ENCODE measurements at regions not wholly inside any gene's neighbourhood (a gene's known extent, or its start where the extent isn't known, plus 50 kb on each side); places are given as distances from the start of the nearest gene placed in this dataset.

GRCh38 chr6:104612541-104612940 lies 247.2 kb downstream of the HACE1 start:
- Histone ChIP-seq H4K20me1 (ENCODE audit: control insufficient read depth, insufficient read depth) (no peaks in the 10 kb centered on the region), H3K27ac (ENCODE audit: control insufficient read depth, insufficient read depth) (no peak overlapping the region), H3K9ac (ENCODE audit: control insufficient read depth, insufficient read depth, low read length) (no peak overlapping the region), H3K9me3 (replicated peaks; ENCODE audit: control insufficient read depth, insufficient read depth, low read length) (no peaks in the 10 kb centered on the region), H3K36me3 (ENCODE audit: control insufficient read depth in 2 of 2, insufficient read depth in 2 of 2, low read length in 1 of 2) (no peaks in the 10 kb centered on the region), H3K4me2 (ENCODE audit: control insufficient read depth, insufficient read depth) (no peak overlapping the region), H3K79me2 (ENCODE audit: control insufficient read depth, insufficient read depth, low read length) (no peaks in the 10 kb centered on the region), H3K4me1 (ENCODE audit: control insufficient read depth, insufficient read depth, low read length) (no peaks in the 10 kb centered on the region), H3K4me3 (no peak overlapping the region), H2AFZ (ENCODE audit: control insufficient read depth, low read depth, low read length) (no peak overlapping the region), H3K27me3 (replicated peaks in 1 of 2; ENCODE audit: control insufficient read depth in 2 of 2, insufficient read depth in 2 of 2, low read length in 1 of 2) (no peaks in the 10 kb centered on the region)
- TF ChIP-seq E2F4 (IDR thresholded peaks at IDR 0.05; ENCODE audit: low read depth, low read length) (no peak), HDGF (IDR thresholded peaks at IDR 0.05) (no peak), RCOR1 (conservative IDR thresholded peaks at IDR 0.05; ENCODE audit: low read depth, low read length) (no peak), BHLHE40 (IDR thresholded peaks at IDR 0.05; ENCODE audit: borderline replicate concordance in 1 of 2, low read depth in 2 of 2, low read length in 1 of 2) (peak in 1 of 2 experiments; percentile 23; a peak in 1 of 4 replicates), ESRRA (IDR thresholded peaks at IDR 0.05; ENCODE audit: low read length) (no peak), RAD51 (IDR thresholded peaks at IDR 0.05) (peak; percentile 64; the same call in 1 of the 2 replicates), PML (IDR thresholded peaks at IDR 0.05; ENCODE audit: low read length) (no peak)
- RAD21 ChIA-PET (ENCODE audit: unreplicated experiment): no interaction called here
- in situ Hi-C loops (cut with MboI): no loop called here
- 52% methylated on average over 1 of the region's 1 CpG for WGBS (ENCODE audit: insufficient coverage, insufficient replicate concordance, low lambda C conversion rate, missing lambda C conversion rate)
- DNase-seq (ENCODE audit: low read depth, low spot score) (no peak), FAIRE-seq (no peak), ATAC-seq (no peak)
- CTCF ChIA-PET: no interaction called here
- SMC1A ChIA-PET (ENCODE audit: uncharacterized antibody, unreplicated experiment): no interaction called here
- no TSS peak for BruUV-seq (replicated peaks)
- POLR2A ChIA-PET: no interaction called here
- intact Hi-C loops (cut with micrococcal nuclease; ENCODE audit: unreplicated experiment): no loop called here

GRCh38 chr6:104608101-104608500 lies 251.6 kb downstream of the HACE1 start:
- ATAC-seq: no peak
- 45% methylated on average over 5 of the region's 5 CpGs for WGBS (ENCODE audit: insufficient coverage, insufficient replicate concordance, low lambda C conversion rate, missing lambda C conversion rate)
- DNase-seq (ENCODE audit: low read depth, low spot score): no peak
- RAD21 ChIA-PET (ENCODE audit: unreplicated experiment): no interaction called here
- CTCF ChIA-PET: no interaction called here
- SMC1A ChIA-PET (ENCODE audit: uncharacterized antibody, unreplicated experiment): no interaction called here
- Histone ChIP-seq H3K79me2 (ENCODE audit: control insufficient read depth, insufficient read depth, low read length) (no peaks in the 10 kb centered on the region), H3K36me3 (ENCODE audit: control insufficient read depth in 2 of 2, insufficient read depth in 2 of 2, low read length in 1 of 2) (no peaks in the 10 kb centered on the region), H3K27ac (ENCODE audit: control insufficient read depth, insufficient read depth) (no peak overlapping the region), H3K4me2 (ENCODE audit: control insufficient read depth, insufficient read depth) (no peak overlapping the region), H2AFZ (ENCODE audit: control insufficient read depth, low read depth, low read length) (no peak overlapping the region), H3K4me1 (ENCODE audit: control insufficient read depth, insufficient read depth, low read length) (no peaks in the 10 kb centered on the region), H3K4me3 (no peak overlapping the region), H3K9me3 (replicated peaks; ENCODE audit: control insufficient read depth, insufficient read depth, low read length) (no peaks in the 10 kb centered on the region), H3K27me3 (replicated peaks in 1 of 2; ENCODE audit: control insufficient read depth in 2 of 2, insufficient read depth in 2 of 2, low read length in 1 of 2) (no peaks in the 10 kb centered on the region), H3K9ac (ENCODE audit: control insufficient read depth, insufficient read depth, low read length) (no peak overlapping the region), H4K20me1 (ENCODE audit: control insufficient read depth, insufficient read depth) (no peaks in the 10 kb centered on the region)
- TF ChIP-seq CHD1 (IDR thresholded peaks at IDR 0.05; ENCODE audit: low read depth, low read length) (no peak), MEF2A (IDR thresholded peaks at IDR 0.05; ENCODE audit: insufficient read depth, low read depth, low read length) (no peak), RELA (IDR thresholded peaks at IDR 0.05; ENCODE audit: borderline replicate concordance, partially characterized antibody) (no peak), BACH1 (IDR thresholded peaks at IDR 0.05; ENCODE audit: borderline replicate concordance) (no peak), NFYA (IDR thresholded peaks at IDR 0.05; ENCODE audit: borderline replicate concordance, low read depth, low read length) (no peak), PML (IDR thresholded peaks at IDR 0.05; ENCODE audit: low read length) (no peak)
- POLR2A ChIA-PET: no interaction called here
- in situ Hi-C loops (cut with MboI) (no loop called here), intact Hi-C loops (cut with micrococcal nuclease; ENCODE audit: unreplicated experiment) (no loop called here)
- no peak for FAIRE-seq
- BruUV-seq (replicated peaks): no TSS peak
